ENCODE measurements at regions not wholly inside any gene's neighbourhood (a gene's known extent, or its start where the extent isn't known, plus 50 kb on each side); places are given as distances from the start of the nearest gene placed in this dataset.

GRCh38 chr17:79365836-79366770 is 244.7 kb downstream of the RBFOX3 start:
- DNase-seq (ENCODE audit: low spot score) = no peak
- TF ChIP-seq, protein P1, sequence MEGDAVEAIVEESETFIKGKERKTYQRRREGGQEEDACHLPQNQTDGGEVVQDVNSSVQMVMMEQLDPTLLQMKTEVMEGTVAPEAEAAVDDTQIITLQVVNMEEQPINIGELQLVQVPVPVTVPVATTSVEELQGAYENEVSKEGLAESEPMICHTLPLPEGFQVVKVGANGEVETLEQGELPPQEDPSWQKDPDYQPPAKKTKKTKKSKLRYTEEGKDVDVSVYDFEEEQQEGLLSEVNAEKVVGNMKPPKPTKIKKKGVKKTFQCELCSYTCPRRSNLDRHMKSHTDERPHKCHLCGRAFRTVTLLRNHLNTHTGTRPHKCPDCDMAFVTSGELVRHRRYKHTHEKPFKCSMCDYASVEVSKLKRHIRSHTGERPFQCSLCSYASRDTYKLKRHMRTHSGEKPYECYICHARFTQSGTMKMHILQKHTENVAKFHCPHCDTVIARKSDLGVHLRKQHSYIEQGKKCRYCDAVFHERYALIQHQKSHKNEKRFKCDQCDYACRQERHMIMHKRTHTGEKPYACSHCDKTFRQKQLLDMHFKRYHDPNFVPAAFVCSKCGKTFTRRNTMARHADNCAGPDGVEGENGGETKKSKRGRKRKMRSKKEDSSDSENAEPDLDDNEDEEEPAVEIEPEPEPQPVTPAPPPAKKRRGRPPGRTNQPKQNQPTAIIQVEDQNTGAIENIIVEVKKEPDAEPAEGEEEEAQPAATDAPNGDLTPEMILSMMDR (IDR thresholded peaks at IDR 0.05) = no peak
- no peaks in the 10 kb centered on the region for H3K27me3 ChIP-seq

DNA sequence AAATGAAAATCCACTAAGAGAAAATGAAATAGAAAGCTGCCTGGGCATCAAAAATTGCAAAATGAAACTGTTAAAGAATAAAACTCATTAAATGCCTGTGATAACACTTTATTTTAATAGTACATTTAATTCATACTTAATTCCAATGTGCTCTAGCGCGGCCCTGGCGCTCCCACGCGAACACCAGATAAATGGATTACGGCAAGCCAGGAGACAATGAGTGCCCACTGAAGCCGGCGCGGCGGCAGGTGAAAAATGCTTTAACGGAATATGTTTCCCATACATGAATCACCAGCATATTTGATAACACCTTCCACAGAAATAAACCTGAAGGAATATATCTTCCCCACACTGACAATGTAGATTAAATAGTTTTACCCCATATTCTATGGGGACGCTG is 245.5 kb downstream of the RBFOX3 start:
- Histone ChIP-seq H3K27ac (no peak overlapping the region), H3K36me3 (no peaks in the 10 kb centered on the region), H3K9me3 (no peaks in the 10 kb centered on the region), H3K4me1 (no peaks in the 10 kb centered on the region), H3K4me3 (no peak overlapping the region), H3K27me3 (no peaks in the 10 kb centered on the region)
- TF ChIP-seq, protein P1 (IDR thresholded peaks at IDR 0.05) = no peak
- DNase-seq (ENCODE audit: low spot score) = no peak

More at GRCh38 chr17:79365836-79366770, 244.7 kb downstream of the RBFOX3 start:
- Histone ChIP-seq H3K36me3 (no peaks in the 10 kb centered on the region), H3K27ac (no peak overlapping the region), H3K9me3 (no peaks in the 10 kb centered on the region), H3K4me3 (no peak overlapping the region), H3K4me1 (no peaks in the 10 kb centered on the region)

- DNase-seq (ENCODE audit: low spot score) = no peak
- Histone ChIP-seq H3K36me3 (no peaks in the 10 kb centered on the region), H3K4me1 (no peaks in the 10 kb centered on the region), H3K9me3 (no peaks in the 10 kb centered on the region), H3K27me3 (no peaks in the 10 kb centered on the region), H3K4me3 (no peak overlapping the region), H3K27ac (no peak overlapping the region)
- TF ChIP-seq, protein P1 (IDR thresholded peaks at IDR 0.05) = no peak
Measured at GRCh38 chr17:79364315-79365094, 246.3 kb downstream of the RBFOX3 start.

DNA sequence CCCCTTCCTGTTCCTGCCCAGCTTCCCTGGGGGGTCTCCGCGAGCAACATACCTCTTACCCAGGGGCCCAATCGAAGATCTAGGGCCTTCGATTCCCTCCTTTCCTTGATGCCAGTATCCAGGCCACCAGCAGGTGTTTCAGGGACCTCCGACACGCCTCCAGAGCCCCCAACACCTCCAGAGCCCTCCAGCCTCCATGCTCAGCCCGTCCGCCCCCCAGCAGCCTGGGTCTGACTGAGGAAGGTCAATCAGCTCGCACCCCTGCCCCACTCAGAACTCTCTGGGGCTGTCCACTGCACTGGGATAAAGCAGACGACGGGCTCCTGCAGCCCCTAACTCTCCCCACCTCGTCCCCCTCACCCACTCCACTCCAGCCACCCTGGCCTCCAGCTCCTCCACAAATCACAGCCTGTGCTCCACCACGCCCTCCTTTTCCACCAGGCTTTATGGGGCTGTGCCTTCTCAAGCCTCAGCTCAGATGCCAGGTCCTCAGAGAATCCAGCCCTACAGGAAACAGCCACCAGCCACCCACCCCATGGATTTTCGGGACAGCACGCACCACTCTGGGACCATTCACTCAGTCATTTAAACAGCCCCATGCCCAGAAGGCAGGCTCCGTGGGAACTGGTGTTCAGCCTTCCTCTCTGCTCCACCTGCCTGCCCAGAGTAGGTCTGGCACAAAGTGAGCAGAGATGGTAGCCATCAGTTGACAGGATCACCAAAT is 247.1 kb downstream of the RBFOX3 start:
- TF ChIP-seq, protein P1 (IDR thresholded peaks at IDR 0.05) = no peak
- DNase-seq (ENCODE audit: low spot score) = no peak
- Histone ChIP-seq H3K4me1 (no peaks in the 10 kb centered on the region), H3K36me3 (no peaks in the 10 kb centered on the region), H3K4me3 (no peak overlapping the region), H3K9me3 (no peaks in the 10 kb centered on the region), H3K27ac (no peak overlapping the region), H3K27me3 (no peaks in the 10 kb centered on the region)

DNA sequence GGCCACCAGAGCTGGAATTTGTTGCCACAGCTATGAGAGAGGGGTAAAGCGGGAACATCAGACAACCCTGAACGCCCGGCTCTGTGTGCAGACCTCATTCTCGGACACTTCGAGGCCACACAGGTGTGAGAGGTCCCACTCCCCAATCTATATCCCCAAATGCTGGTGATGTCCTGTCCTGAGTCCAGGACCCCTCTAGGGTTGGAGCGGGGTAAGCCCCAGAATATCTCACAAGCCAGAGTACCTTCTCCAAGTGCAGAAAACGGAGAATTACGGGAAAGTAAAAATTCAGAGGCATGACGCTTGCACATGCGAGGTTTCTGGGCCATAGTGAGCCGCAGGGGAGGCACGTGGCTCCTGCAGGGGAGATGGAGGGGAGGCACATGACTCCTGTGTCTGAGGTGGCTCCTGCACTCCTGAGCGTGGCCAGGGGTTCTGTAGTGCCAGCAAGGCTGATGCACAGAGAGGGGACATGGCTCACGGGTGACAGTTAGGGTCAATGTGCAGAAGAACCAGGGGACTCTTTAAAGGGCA is 248.0 kb downstream of the RBFOX3 start:
- Histone ChIP-seq H3K27me3 (no peaks in the 10 kb centered on the region), H3K36me3 (no peaks in the 10 kb centered on the region)

More for the DNA sequence above, 248.0 kb downstream of the RBFOX3 start:
- H3K4me1 ChIP-seq = no peaks in the 10 kb centered on the region
- H3K4me3 ChIP-seq = no peak overlapping the region
- no peak for DNase-seq (ENCODE audit: low spot score)
- no peaks in the 10 kb centered on the region for H3K9me3 ChIP-seq
- TF ChIP-seq, protein P1 (IDR thresholded peaks at IDR 0.05) = no peak
- H3K27ac ChIP-seq = no peak overlapping the region
